Thyroid gland (tissue), 4 donors: ENCODE measurements at regions not wholly inside any gene's neighbourhood (a gene's known extent, or its start where the extent isn't known, plus 50 kb on each side); places are given as distances from the start of the nearest gene placed in this dataset.

Experiments
- POLR2A ChIP-seq, 2 donors: fragments of 450-650 bp; IDR thresholded peaks; one replicate each; pipeline ENCODE4 v1.6.1; 2017; ENCODE audit warnings: antibody characterized with exemption in 2 of 2, mild to moderate bottlenecking in 2 of 2, moderate library complexity in 1 of 2
- TF ChIP-seq, protein P1 (sequence below), 6 experiments: fragments of 200-600 bp in 3 of 6; fragments of 450-650 bp in 3 of 6; sonication (generic) in 3 of 6; IDR thresholded peaks; one replicate each; pipeline ENCODE4 v1.5.1; 2016 to 2019; ENCODE audit warnings: antibody characterized with exemption in 6 of 6, mild to moderate bottlenecking in 2 of 6, inconsistent platforms in 1 of 6, moderate library complexity in 1 of 6

DNA sequence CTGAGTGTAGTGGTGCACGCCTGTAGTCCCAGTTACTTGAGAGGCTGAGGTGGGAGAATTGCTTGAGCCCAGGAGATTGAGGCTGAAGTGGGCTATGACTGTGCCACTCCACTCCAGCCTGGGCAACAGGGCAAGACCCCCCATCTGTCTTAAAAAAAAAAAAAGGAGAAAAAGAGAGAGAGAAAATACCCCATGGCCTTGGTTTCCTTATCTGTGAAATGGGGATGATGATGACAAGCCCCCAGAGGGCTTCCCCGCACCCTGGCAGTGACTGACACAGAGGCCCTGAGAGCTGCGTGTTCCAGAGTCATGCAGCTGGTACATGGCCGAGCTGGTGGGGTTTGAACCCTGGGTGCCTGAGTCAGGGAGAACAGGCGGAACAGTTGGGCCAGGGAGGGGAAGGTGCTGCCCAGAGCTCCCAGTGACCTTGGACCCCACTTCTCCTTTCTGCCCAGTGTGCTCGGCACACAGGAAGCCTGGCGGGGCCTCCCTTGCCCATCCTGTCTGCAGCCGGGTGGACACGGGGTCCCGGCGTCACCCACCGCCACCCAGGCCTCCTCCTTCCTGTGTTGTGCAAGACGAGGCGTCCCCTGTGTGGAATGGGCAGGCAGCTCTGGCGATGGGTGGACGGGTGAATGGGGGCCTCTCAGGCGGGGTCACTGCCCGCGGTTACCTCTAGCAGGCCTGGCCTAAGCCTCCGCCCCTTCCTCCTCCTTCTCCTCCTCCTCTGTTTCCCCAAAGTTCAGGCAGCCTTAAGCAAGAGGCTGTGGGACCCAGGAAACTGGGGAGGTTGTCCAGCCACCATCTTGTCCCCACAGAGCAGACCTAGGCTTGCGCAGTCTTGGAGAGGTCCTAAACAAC, 84.2 kb downstream of the CEBPB start:
- TF ChIP-seq, protein P1, sequence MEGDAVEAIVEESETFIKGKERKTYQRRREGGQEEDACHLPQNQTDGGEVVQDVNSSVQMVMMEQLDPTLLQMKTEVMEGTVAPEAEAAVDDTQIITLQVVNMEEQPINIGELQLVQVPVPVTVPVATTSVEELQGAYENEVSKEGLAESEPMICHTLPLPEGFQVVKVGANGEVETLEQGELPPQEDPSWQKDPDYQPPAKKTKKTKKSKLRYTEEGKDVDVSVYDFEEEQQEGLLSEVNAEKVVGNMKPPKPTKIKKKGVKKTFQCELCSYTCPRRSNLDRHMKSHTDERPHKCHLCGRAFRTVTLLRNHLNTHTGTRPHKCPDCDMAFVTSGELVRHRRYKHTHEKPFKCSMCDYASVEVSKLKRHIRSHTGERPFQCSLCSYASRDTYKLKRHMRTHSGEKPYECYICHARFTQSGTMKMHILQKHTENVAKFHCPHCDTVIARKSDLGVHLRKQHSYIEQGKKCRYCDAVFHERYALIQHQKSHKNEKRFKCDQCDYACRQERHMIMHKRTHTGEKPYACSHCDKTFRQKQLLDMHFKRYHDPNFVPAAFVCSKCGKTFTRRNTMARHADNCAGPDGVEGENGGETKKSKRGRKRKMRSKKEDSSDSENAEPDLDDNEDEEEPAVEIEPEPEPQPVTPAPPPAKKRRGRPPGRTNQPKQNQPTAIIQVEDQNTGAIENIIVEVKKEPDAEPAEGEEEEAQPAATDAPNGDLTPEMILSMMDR (IDR thresholded peaks at IDR 0.05) = no peak
- TF ChIP-seq POLR2A (IDR thresholded peaks at IDR 0.05) = no peak
